AML-193 (cell line): ENCODE measurements at regions not wholly inside any gene's neighbourhood (a gene's known extent, or its start where the extent isn't known, plus 50 kb on each side); places are given as distances from the start of the nearest gene placed in this dataset.
"Not testable (repeated sequence)": the region's sequence is repeated elsewhere in the genome, so short reads cannot be mapped to it uniquely, and the experiment has no call there.

Experiments used
- DNase-seq, 2 experiments: peaks; one replicate each; lab custom pipeline; 2025; lab: John Stamatoyannopoulos, UW

DNA sequence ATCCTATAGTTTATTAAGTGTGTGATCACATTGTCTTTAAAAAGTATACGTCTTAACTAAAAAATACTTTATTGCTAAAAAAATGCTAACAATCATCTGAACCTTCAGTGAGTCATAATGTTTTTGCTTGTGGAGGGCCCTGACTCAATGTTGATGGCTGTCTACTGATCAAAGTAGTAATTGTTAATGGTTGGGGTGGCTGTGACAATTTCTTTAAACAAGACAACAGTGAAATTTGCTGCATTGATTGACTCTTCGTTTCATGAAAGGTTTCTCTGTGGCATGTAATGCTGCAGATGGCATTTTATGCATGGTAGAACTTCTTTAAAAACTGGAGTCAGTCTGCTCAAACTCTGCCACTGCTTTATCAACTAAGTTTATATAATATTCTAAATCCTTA is 101.4 kb upstream of the IL15 start:
- no peak for DNase-seq

DNA sequence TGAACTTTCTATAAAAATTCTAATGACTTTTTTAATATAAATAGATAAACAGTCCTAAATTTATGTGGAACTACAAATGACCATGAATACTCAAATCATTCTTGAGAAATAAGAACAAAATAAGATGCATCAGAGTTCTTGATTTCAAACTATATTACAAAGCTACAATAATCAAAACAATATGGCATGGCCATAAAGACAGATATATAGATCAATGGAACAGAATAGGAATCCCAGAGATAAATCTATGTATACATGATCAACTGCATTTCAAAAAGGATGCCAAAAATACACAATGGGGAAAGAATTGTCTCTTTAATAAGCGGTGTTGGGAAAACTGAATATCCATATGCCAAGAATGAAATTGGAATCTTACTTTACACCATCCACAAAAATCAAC is 98.4 kb upstream of the IL15 start:
- DNase-seq = no peak

GRCh38 chr4:141540643-141541042 is 95.7 kb upstream of the IL15 start:
- DNase-seq = no peak

DNA sequence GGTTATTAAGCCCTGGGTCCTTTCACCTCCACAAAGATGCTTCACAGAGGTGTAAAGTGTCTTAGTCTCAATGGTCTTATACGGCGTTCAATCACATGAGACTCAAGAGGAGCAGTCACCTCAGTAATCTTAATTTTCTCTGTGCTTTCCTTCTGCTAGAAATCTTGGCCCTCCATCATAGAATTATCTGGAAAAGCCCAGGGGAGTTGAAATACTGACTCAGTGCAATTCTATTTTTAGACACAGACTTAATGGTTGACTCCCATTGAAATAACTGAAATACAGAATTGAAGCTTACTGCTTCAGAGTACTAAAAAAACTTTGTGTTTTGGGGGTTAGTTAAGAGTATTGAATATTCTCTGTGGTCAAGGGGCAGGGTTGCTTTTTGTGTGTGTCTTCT is 94.5 kb upstream of the IL15 start:
- no peak for DNase-seq

GRCh38 chr4:141543176-141543575 is 93.2 kb upstream of the IL15 start:
- no peak for DNase-seq

DNA sequence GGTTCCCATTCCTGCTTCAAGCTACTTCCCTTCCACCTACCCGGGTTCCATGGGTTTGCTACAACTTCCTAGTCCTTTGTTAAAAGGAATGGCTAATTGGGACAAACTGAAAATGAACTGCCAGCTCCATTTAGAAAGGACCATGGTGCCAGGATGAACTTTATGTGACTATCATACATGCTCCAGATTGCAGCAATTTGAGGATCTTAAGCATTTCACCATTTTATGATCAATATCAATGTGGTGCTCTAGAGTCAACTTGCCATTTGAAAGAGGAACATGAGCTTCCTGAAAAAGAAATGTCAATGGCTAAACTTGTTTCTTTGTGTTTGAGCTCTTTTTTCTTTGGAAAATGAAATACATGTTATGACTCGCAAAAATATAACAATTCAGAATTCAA is 92.7 kb upstream of the IL15 start:
- no peak for DNase-seq

GRCh38 chr4:141548791-141549190 is 87.6 kb upstream of the IL15 start:
- DNase-seq = no peak

GRCh38 chr4:141560056-141560455 is 76.3 kb upstream of the IL15 start:
- no peak for DNase-seq

DNA sequence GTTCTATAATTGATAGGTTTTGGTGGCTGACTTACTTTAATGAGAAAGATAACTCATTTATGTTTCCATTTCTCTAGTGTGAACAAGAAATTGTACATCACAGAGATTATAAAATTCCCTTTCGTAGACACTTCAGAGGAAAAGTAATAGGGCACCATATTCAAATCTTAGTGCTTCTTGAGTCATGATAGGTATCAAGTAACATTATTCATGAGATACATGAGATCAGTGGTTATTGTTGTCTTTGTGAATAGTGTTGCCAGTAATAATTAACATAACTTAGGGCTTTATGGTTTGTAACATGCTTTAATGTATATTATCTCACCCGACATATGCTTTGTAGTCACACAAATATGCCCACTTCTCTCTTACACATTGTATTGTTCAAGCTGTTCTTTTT is 73.7 kb upstream of the IL15 start:
- DNase-seq = no peak

- no peak for DNase-seq
Measured at GRCh38 chr4:141563723-141564122, 72.7 kb upstream of the IL15 start.

DNA sequence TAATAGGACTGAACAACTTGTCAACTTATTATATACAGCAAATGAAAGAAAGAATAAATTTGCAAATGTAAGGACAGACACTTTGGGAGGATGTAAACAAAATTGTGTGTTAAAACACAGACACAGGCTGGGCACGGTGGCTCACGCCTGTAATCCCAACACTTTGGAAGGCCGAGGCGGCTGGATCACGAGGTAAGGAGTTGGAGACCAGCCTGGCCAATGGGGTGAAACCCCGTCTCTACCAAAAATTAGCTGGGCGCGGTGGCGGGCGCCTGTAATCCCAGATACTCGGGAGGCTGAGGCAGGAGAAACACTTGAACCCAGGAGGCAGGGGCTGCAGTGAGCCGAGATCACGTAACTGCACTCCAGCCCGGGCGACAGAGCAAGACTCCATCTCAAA is 71.4 kb upstream of the IL15 start:
- DNase-seq = not testable (repeated sequence)

DNA sequence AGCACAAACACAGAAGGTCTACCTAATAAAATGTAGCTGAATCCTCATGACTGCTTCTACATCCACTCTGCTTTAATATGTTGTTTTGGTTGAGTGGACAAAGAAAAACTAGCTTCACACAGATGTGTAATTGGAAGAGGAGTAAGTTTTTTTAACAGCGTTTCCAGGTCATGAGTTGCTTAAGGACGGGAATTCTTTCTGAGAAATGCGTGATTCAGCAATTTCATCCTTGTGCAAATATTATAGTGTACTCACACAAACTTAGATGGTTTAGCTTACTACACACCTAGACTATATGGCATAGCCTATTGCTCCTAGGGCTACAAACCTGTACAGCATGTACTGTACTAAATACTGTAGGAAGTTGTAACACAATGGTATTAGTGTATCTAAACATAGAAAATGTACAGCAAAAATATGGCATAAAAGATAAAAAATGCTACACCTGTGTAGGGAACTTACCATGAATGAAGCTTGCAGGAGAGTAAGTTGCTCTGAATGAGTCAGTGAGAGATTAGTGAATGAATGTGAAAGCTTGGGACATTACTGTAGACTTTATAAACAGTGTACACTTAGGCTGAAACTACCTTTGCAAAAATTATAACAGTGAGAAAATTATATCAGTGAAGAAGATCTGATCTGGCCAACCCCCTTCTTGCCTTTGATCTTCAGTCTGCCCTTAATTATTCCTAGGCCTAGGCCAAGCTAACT is 70.8 kb upstream of the IL15 start:
- no peak for DNase-seq

DNA sequence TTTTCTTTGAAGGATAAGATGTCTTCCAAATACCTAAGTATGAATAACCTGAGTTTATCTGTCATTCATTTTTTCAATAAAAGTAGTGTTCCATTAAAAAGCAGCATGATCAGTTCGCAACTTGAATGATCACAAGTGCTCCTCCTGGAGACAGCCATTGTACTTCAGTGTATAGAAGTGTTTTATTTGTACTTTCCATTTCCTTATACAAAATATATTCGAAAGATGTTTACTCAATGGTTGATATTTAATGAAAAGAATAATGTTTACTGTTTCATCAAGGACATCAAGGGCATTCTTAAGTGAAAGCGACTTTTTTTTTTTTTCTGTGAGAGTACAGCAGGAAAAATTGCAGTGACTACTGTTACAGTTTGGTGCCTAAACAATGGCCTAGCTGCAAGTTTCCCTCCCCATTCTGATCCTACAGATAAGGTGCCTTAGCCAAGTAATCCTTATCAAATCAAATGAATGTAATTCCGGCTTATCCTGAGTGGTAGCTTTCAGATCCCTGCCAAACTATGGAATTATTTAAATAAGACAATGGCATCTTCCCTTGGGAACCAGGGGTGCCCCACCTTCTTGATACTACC is 69.0 kb upstream of the IL15 start:
- DNase-seq = no peak

GRCh38 chr4:141569141-141569540 is 67.2 kb upstream of the IL15 start:
- DNase-seq = no peak

DNA sequence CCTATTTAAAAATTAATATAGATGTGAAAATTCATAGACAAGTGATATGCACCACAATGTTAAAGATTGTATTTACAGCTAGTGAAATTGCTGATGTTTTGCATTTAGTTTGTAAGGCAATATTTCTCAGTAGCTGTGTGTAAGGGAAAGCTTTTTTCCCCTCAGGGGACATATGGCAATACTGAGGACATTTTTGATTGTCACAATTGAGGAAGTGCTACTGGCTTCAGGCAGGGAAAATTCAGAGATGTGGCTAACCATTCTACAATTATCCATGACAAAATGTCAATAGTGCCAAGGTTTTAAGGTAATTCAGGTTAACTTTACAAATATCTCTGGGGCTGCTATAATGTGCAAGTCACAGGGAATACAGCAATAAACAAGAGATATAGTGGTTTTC is 66.1 kb upstream of the IL15 start:
- no peak for DNase-seq

- no peak for DNase-seq
Measured at GRCh38 chr4:141571362-141571761, 65.0 kb upstream of the IL15 start.

DNA sequence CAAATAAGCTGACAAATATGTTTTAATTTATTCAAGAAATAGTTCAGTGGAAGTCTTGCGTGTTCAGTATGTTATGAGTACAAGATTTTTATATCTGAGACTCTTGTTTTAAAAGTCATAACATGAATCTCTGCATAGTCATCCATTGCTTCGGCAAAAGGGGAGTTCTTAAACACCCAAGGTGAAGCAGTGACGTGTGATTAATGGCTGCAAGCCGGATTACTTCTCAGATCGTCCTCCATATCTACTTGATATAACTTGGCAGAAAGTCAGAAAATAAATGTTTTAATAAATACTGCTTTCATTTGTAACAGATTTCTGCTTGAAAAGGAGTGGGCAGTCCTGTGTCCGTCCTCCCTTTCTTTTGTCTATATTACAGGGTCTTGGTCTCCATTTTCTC is 64.6 kb upstream of the IL15 start:
- DNase-seq = no peak

GRCh38 chr4:141573678-141574077 is 62.7 kb upstream of the IL15 start:
- no peak for DNase-seq

DNA sequence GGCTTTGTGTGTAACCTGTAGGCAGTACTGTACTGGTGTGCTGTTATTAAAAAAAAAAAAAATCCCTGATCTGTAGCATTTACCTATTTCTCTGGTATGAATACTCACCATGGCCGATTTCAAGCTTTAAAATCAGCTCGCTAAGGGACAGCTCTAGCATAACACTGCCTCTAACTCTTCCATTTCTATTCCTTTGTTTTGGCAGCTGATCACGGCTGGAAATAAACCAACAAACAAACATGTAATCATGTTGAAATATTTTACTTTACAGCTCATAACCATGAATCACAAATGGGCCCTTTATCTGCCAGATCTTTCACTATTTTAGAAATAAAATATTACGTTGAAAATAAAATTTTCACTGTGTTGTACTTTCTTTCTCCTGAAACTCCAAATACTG is 60.5 kb upstream of the IL15 start:
- DNase-seq = no peak

GRCh38 chr4:141576585-141577110 is 59.7 kb upstream of the IL15 start:
- DNase-seq = no peak

DNA sequence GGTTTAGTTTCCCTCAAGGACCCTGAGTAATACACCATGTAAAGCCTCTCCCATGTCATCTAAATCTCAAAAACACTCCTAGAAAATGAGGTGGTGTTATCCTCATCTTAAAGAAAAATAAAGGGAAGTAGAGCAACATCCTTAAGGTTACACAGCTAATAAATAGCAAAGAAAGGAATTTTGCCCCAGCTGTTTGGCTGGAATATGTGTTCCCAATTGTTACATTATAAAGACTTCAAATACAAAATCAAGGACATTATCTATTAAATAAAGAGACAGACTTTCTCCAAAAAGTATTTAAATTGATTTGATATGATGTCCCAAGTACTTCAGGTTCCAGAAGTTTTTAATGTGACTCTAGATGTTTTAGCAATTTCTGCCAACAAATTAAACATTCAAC is 57.9 kb upstream of the IL15 start:
- no peak for DNase-seq

DNA sequence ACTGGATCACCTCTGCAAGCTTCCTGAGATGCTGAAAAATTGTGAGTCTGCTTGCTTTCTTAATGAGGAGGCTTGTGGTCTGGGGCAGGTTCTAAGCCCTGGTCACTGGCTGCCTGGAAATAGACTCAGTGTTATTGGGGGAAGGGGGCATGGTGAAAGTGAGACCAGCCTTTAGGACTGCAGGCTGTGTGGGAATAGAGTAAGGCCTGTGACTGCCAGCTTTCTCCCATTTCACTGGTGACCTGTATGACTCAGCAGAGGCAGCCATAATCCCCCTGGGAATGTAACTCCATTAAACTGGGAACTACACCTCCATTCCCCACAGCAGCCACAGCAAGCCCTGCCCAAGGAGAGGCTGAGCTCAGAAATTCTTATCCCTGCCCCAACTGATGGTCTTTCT is 55.9 kb upstream of the IL15 start:
- DNase-seq = no peak
